Neural crest cell (in vitro differentiated cells): ENCODE measurements at regions not wholly inside any gene's neighbourhood (a gene's known extent, or its start where the extent isn't known, plus 50 kb on each side); places are given as distances from the start of the nearest gene placed in this dataset.

Experiments
- DNase-seq: peaks from one replicate; pipeline ENCODE4 v3.0.0; 2021; ENCODE audit warnings: low read depth, mixed read lengths, low spot score
- H3K27ac Mint-ChIP-seq: one replicate; pipeline ENCODE4 v1.8.0; 2021; ENCODE audit warnings: mild to moderate bottlenecking, mixed read lengths; ENCODE audit not compliant: unreplicated experiment
- H3K27me3 Mint-ChIP-seq: 2 replicates; pipeline ENCODE4 v1.8.0; 2021; ENCODE audit warnings: low read depth, mild to moderate bottlenecking, mixed read lengths
- H3K36me3 Mint-ChIP-seq: 2 replicates; pipeline ENCODE4 v1.8.0; 2021; ENCODE audit warnings: low read depth, mild to moderate bottlenecking, mixed read lengths
- H3K4me1 Mint-ChIP-seq: 2 replicates; pipeline ENCODE4 v1.8.0; 2021; ENCODE audit warnings: mixed read lengths
- H3K4me3 Mint-ChIP-seq: one replicate; pipeline ENCODE4 v1.8.0; 2021; ENCODE audit warnings: mild to moderate bottlenecking, mixed read lengths
- H3K9me3 Mint-ChIP-seq: 2 replicates; pipeline ENCODE4 v1.8.0; 2021; ENCODE audit warnings: mixed read lengths
- CTCF ChIP-seq: fragments of 200-600 bp; sonication (generic); conservative IDR thresholded peaks from 2 replicates; pipeline ENCODE4 v1.5.0; 2021; ENCODE audit warnings: antibody characterized with exemption, mild to moderate bottlenecking

GRCh38 chr3:151581035-151581434 lies 120.2 kb upstream of the IGSF10 start:
- no peak overlapping the region for H3K27ac Mint-ChIP-seq

GRCh38 chr3:151580591-151580990 lies 119.7 kb upstream of the IGSF10 start:
- Mint-ChIP-seq H3K4me3 (no peak overlapping the region), H3K27ac (no peak overlapping the region), H3K9me3 (peaks cover 2% of the 10 kb centered on the region), H3K4me1 (peaks cover 4% of the 10 kb centered on the region), H3K36me3 (no peaks in the 10 kb centered on the region), H3K27me3 (no peaks in the 10 kb centered on the region)
- TF ChIP-seq CTCF: no peak
- no peak for DNase-seq

More at GRCh38 chr3:151581035-151581434, 120.2 kb upstream of the IGSF10 start:
- Mint-ChIP-seq H3K9me3 (peaks cover 2% of the 10 kb centered on the region), H3K4me3 (no peak overlapping the region), H3K4me1 (peaks cover 4% of the 10 kb centered on the region), H3K36me3 (no peaks in the 10 kb centered on the region), H3K27me3 (no peaks in the 10 kb centered on the region)
- TF ChIP-seq CTCF: no peak
- no peak for DNase-seq

- H3K36me3 Mint-ChIP-seq: no peaks in the 10 kb centered on the region
- DNase-seq: no peak
- no peaks in the 10 kb centered on the region for H3K27me3 Mint-ChIP-seq
- peaks cover 2% of the 10 kb centered on the region for H3K9me3 Mint-ChIP-seq
- H3K4me3 Mint-ChIP-seq: no peak overlapping the region
- peaks cover 4% of the 10 kb centered on the region for H3K4me1 Mint-ChIP-seq
- no peak for TF ChIP-seq CTCF
- H3K27ac Mint-ChIP-seq: no peak overlapping the region
Measured at GRCh38 chr3:151579571-151580270, 118.9 kb upstream of the IGSF10 start.

- Mint-ChIP-seq H3K9me3 (peaks cover 2% of the 10 kb centered on the region), H3K36me3 (no peaks in the 10 kb centered on the region), H3K4me1 (peaks cover 4% of the 10 kb centered on the region), H3K27ac (no peak overlapping the region), H3K27me3 (no peaks in the 10 kb centered on the region), H3K4me3 (no peak overlapping the region)
- DNase-seq: no peak
- TF ChIP-seq CTCF: peak; percentile 17
Measured at GRCh38 chr3:151578495-151578894, 117.6 kb upstream of the IGSF10 start.

- Mint-ChIP-seq H3K27me3 (no peaks in the 10 kb centered on the region), H3K4me1 (peaks cover 4% of the 10 kb centered on the region), H3K27ac (no peak overlapping the region), H3K4me3 (no peak overlapping the region), H3K36me3 (no peaks in the 10 kb centered on the region), H3K9me3 (peaks cover 2% of the 10 kb centered on the region)
- DNase-seq: no peak
- no peak for TF ChIP-seq CTCF
Measured at GRCh38 chr3:151576511-151577137, 115.8 kb upstream of the IGSF10 start.
